Ascending aorta (tissue), 2 donors: ENCODE measurements at regions not wholly inside any gene's neighbourhood (a gene's known extent, or its start where the extent isn't known, plus 50 kb on each side); places are given as distances from the start of the nearest gene placed in this dataset.
"Not testable (repeated sequence)": the region's sequence is repeated elsewhere in the genome, so short reads cannot be mapped to it uniquely, and the experiment has no call there.

Experiments
- DNase-seq, 2 donors: peaks; one replicate each; pipeline ENCODE4 v3.0.0-alpha.2; 2019; ENCODE audit warnings: low spot score in 2 of 2
- H3K27ac ChIP-seq, 2 donors: fragments of 200-600 bp; sonication (generic); one replicate each; pipeline ENCODE4 v1.5.1; 2016 to 2017; ENCODE audit warnings: mild to moderate bottlenecking in 1 of 2
- H3K27me3 ChIP-seq: fragments of 200-600 bp; sonication (generic); one replicate; pipeline ENCODE4 v1.5.1; 2017
- H3K36me3 ChIP-seq, 2 donors: fragments of 200-600 bp; sonication (generic); one replicate each; pipeline ENCODE4 v1.5.1; 2016
- H3K4me1 ChIP-seq, 2 donors: fragments of 200-600 bp; sonication (generic); one replicate each; pipeline ENCODE4 v1.5.1; 2016 to 2017; ENCODE audit warnings: mild to moderate bottlenecking in 1 of 2
- H3K4me3 ChIP-seq, 2 donors: fragments of 200-600 bp; sonication (generic); one replicate each; pipeline ENCODE4 v1.5.1; 2016 to 2017; ENCODE audit warnings: mild to moderate bottlenecking in 1 of 2
- H3K9me3 ChIP-seq, 2 donors: fragments of 200-600 bp; sonication (generic); one replicate each; pipeline ENCODE4 v1.5.1; 2016
- CTCF ChIP-seq, 3 experiments: fragments of 200-600 bp in 2 of 3; fragments of 450-650 bp in 1 of 3; sonication (generic) in 2 of 3; IDR thresholded peaks; one replicate each; pipeline ENCODE4 v1.5.1; 2016 to 2019; ENCODE audit warnings: antibody characterized with exemption in 3 of 3, mild to moderate bottlenecking in 1 of 3, moderate library complexity in 1 of 3
- intact Hi-C: fragments of 100-400 bp; cut with DNase I; formaldehyde crosslinking; loops from one replicate; pipeline ENCODE4 v1.15.1; 2023

- Histone ChIP-seq H3K27ac (no peak overlapping the region), H3K36me3 (no peaks in the 10 kb centered on the region), H3K27me3 (no peaks in the 10 kb centered on the region), H3K4me1 (no peaks in the 10 kb centered on the region), H3K9me3 (no peaks in the 10 kb centered on the region), H3K4me3 (no peak overlapping the region)
- DNase-seq = no peak
- no peak for TF ChIP-seq CTCF (IDR thresholded peaks at IDR 0.05)
- intact Hi-C loops = no loop called here
Observed at GRCh38 chrX:16067886-16068515, 55.4 kb upstream of the GRPR start.

- no peaks in the 10 kb centered on the region for H3K36me3 ChIP-seq
- DNase-seq = no peak
- H3K4me3 ChIP-seq = no peak overlapping the region
- no peaks in the 10 kb centered on the region for H3K4me1 ChIP-seq
- intact Hi-C loops = no loop called here
- H3K27me3 ChIP-seq = no peaks in the 10 kb centered on the region
- no peak overlapping the region for H3K27ac ChIP-seq
- no peak for TF ChIP-seq CTCF (IDR thresholded peaks at IDR 0.05)
- H3K9me3 ChIP-seq = no peaks in the 10 kb centered on the region
Observed at GRCh38 chrX:16063921-16064320, 59.4 kb upstream of the GRPR start.

GRCh38 chrX:16063141-16063540, 60.2 kb upstream of the GRPR start:
- DNase-seq = no peak
- no peaks in the 10 kb centered on the region for H3K36me3 ChIP-seq
- no peak for TF ChIP-seq CTCF (IDR thresholded peaks at IDR 0.05)

GRCh38 chrX:16061296-16061695, 62.1 kb upstream of the GRPR start:
- no peak for DNase-seq
- no peak for TF ChIP-seq CTCF (IDR thresholded peaks at IDR 0.05)
- no peak overlapping the region for H3K4me3 ChIP-seq
- H3K27me3 ChIP-seq = no peaks in the 10 kb centered on the region
- intact Hi-C loops = no loop called here
- no peaks in the 10 kb centered on the region for H3K9me3 ChIP-seq
- H3K36me3 ChIP-seq = no peaks in the 10 kb centered on the region
- H3K4me1 ChIP-seq = no peaks in the 10 kb centered on the region
- no peak overlapping the region for H3K27ac ChIP-seq

More at GRCh38 chrX:16063141-16063540, 60.2 kb upstream of the GRPR start:
- Histone ChIP-seq H3K9me3 (no peaks in the 10 kb centered on the region), H3K27me3 (no peaks in the 10 kb centered on the region), H3K4me3 (no peak overlapping the region), H3K4me1 (no peaks in the 10 kb centered on the region), H3K27ac (no peak overlapping the region)
- intact Hi-C loops = no loop called here

GRCh38 chrX:16060252-16060651, 63.1 kb upstream of the GRPR start:
- Histone ChIP-seq H3K27ac (no peak overlapping the region), H3K27me3 (no peaks in the 10 kb centered on the region), H3K36me3 (no peaks in the 10 kb centered on the region), H3K4me1 (no peaks in the 10 kb centered on the region), H3K9me3 (no peaks in the 10 kb centered on the region), H3K4me3 (no peak overlapping the region)
- intact Hi-C loops = no loop called here
- no peak for DNase-seq
- TF ChIP-seq CTCF (IDR thresholded peaks at IDR 0.05) = no peak

GRCh38 chrX:16049126-16049525, 74.2 kb upstream of the GRPR start:
- H3K4me1 ChIP-seq, intact Hi-C loops, H3K27ac ChIP-seq, H3K27me3 ChIP-seq, DNase-seq, H3K9me3 ChIP-seq, H3K36me3 ChIP-seq, H3K4me3 ChIP-seq: not testable (repeated sequence)
